GM21576 (cell line): ENCODE measurements at regions not wholly inside any gene's neighbourhood (a gene's known extent, or its start where the extent isn't known, plus 50 kb on each side); places are given as distances from the start of the nearest gene placed in this dataset.
"Not testable (repeated sequence)": the region's sequence is repeated elsewhere in the genome, so short reads cannot be mapped to it uniquely, and the experiment has no call there.

ENCODE experiments used
- ATAC-seq: cut with Tn5 transposase; IDR thresholded peaks from one replicate; pipeline ENCODE4 v1.9.1; 2021; ENCODE audit warnings: mild to moderate bottlenecking, moderate library complexity; ENCODE audit not compliant: unreplicated experiment

- not testable (repeated sequence) for ATAC-seq
Observed at GRCh38 chr3:30541156-30541555, 65.2 kb upstream of the TGFBR2 start.

DNA sequence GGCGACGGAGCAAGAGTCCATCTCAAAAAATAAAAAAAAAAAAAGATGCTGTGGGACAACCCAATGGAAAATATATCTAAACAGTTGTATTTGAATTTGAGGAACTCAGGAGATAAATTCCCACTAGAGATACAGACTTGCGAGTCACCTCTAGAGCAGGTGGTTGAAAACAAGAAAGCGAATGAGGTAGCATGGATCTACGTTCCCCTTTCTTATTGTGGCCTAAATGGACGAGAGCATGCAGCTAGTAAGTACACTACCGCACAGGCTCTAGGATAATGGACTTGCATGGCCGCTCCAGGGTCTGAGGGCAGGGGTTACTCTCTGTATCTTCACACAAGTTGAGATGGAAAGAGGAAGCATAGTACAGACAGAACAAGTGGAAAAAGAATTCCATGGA, 63.5 kb upstream of the TGFBR2 start:
- no peak for ATAC-seq

DNA sequence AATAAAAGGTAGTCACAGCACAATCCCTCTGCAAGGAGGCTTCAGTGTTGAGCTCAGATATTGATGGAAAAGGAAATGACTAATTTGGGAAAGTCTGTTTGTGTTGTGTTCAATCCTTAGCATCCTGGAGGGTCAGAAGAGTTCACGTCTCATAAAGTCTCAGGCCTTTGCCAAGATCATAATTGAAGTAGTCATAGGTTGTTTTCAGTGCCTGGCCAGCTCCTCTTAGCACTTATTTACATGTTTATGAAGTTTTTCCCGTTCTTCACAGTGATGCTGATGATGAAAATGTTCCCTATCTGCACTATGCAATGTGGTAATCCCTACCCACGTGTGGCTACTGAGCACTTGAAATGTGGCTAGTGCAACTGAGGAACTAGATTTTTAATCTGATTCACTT, 61.6 kb upstream of the TGFBR2 start:
- no peak for ATAC-seq

DNA sequence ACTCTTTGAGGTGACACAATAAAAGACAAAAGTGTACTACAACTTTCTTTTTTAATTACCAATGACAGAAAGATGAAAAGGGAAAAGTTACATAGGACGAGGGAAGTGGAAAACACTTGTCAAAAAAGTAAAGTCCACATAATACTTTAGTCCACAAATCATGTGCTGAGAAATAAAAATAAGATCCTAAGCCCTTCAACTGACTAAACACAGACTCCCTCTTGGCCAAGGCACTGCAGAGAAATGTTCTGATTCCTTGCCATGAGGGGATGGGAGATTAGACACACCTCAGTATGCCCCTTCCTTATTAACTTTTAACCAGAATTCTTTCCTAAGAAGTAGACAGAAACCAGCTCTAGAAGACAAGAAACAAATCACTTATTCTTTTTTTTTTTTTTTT, 59.5 kb upstream of the TGFBR2 start:
- no peak for ATAC-seq

- no peak for ATAC-seq
Observed at GRCh38 chr3:30547716-30548115, 58.7 kb upstream of the TGFBR2 start.

- ATAC-seq: peak; percentile 64
Observed at GRCh38 chr3:30548600-30548999, 57.8 kb upstream of the TGFBR2 start.

DNA sequence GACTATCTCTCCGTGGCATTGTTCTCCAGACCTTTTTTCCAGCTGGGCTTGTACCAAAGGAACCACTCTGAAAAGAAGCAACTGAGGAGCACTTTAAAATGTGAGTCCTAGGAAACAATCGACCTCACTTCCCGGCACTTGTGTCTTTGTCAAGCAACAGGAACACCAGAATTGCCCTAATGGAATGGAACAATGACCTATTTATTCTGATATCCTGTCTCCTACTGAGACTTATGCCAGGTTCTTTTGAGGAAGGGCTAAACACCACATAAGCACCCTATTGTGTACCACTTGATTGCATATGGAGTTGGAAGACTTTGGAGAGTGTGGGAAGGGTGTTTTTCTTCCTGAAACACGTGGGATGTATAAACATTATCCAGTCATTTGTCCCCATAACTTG, 56.8 kb upstream of the TGFBR2 start:
- no peak for ATAC-seq

DNA sequence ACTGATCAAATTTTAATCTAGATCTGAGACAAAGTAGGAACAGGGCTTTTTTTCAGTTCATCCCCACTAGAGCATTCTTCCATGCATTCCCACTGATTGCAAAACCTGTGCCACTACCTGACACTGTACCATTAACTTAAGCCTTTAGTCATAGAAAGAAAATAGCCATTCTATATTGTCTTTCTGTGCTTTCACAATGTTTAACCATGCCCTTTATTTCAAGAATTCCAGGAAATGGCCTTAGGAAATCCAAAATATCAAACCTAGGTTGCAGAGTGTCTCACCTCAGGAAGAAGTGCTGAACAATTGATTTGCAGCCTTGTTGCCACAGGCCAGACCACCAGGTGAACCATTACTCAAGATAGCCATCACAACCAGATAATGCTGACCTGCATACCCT, 56.2 kb upstream of the TGFBR2 start:
- ATAC-seq: no peak

DNA sequence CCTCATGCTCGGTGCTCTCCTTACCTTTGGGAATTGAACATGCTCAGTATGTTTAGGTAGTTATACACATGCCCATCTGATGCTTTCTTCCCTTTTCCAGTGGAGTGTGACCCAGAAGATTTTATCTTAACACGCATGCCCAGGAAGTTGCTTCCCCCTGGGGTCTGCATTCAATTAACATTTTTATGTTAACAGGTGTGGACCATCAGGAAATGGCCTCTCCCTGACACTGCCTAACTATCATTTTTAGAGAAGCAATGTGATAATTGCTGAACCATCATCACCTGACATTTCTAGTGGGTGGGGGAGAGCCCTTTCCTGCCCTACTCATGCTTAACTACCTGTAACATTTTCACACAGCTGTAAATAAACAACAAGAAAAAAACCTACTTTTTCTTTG, 55.1 kb upstream of the TGFBR2 start:
- ATAC-seq: no peak

DNA sequence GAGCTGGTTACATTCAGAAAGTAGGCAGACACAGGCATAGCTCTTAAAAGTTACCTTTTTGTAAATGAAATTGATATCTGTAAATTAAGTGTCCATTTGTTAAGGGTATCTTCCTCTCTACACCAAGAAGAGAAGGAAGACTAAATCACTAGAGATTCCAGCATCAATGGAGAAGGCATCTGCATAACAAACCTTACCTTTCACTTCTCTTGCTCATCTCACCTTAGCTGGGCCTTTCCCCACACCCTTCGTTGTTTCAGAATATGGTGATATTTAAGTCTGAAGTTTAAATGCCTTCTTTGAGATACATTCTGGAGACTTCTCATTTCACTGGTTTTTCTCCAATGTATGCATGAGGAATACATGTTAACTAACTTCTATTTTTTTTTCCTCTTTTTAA, 54.5 kb upstream of the TGFBR2 start:
- ATAC-seq: no peak

- no peak for ATAC-seq
Observed at GRCh38 chr3:30553641-30554316, 52.6 kb upstream of the TGFBR2 start.

DNA sequence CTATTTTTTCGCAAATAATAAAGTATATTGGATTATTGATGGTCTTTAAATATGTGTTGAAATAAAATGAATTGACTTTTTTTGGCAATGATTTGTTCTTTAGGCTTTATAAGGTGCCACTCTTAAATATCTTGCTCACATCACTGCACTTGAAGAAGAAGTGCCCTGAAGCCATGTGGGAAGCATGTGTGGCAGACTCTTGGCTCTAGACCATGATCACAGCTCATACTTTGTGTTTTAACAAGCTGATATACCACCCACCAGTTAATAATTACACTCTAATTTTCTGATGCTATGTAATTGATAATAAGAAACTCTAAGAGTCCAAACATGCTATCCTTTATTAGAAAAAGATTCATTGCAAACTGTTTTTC, 52.1 kb upstream of the TGFBR2 start:
- no peak for ATAC-seq

DNA sequence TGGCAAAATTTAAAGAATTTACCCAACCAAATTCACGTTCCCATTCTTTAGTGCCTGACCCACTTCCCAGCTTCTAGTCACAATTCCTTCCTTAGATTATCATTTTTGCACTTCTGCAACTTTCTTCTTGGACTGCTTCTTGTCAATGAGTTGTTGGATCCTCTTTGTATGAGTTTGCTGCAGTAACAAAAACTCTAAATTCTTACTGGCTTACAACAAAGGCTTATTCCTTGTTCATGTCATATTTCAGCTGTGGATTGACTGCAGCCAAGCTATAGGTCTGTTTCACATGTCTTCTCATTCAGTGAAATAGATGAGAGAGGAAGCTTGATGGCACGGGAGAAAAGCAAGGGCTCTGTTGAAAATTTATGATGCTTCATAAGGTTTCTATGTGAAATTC, 50.4 kb upstream of the TGFBR2 start:
- ATAC-seq: no peak
